ENCODE measurements at regions not wholly inside any gene's neighbourhood (a gene's known extent, or its start where the extent isn't known, plus 50 kb on each side); places are given as distances from the start of the nearest gene placed in this dataset.

DNA sequence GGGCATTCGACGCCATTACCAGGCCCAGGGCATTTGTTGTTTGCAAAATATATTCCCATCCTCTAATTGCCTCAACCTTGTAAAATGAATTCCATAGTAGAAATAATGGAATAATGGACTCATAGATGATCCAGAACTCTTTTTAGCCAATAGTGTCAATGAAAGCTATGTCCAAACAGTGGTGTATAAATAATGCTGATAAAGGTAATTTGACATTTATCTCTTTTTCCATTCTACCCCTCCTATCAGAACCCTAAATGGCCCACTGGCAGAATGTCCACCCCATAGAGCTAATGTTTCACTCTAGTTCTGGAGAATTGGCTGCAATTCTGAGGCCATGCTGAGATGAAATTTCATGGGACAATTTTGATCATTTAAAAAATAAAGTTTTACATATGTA is 76.4 kb upstream of the DLX6 start:
- Histone ChIP-seq H3K79me2 (ENCODE audit: control insufficient read depth, insufficient read depth, low read length) (no peaks in the 10 kb centered on the region), H3K27me3 (ENCODE audit: insufficient read depth, low read length, poor library complexity) (no peaks in the 10 kb centered on the region), H4K5ac (ENCODE audit: low read length) (no peak overlapping the region), H3K18ac (ENCODE audit: low read length) (no peak overlapping the region), H2BK120ac (ENCODE audit: low read depth, low read length) (no peak overlapping the region), H4K8ac (ENCODE audit: low read depth, low read length) (no peak overlapping the region), H3K4ac (ENCODE audit: low read depth, low read length) (no peak overlapping the region), H3K79me1 (ENCODE audit: low read length) (no peaks in the 10 kb centered on the region), H3K4me1 (ENCODE audit: control insufficient read depth, low read depth, low read length) (no peaks in the 10 kb centered on the region), H2BK5ac (ENCODE audit: low read length) (no peak overlapping the region), H3K23ac (ENCODE audit: low read length) (no peak overlapping the region), H3K9ac (ENCODE audit: low read length) (no peak overlapping the region), H3K27ac (ENCODE audit: low read depth, low read length) (no peak overlapping the region), H3K36me3 (ENCODE audit: control insufficient read depth, insufficient read depth, low read length) (no peaks in the 10 kb centered on the region), H2AK5ac (ENCODE audit: low read length) (no peak overlapping the region), H3K4me2 (ENCODE audit: low read length) (no peak overlapping the region), H3K56ac (ENCODE audit: low read length) (no peak overlapping the region), H2BK15ac (replicated peaks; ENCODE audit: low read depth) (no peak overlapping the region), H3K4me3 (ENCODE audit: low read length) (no peak overlapping the region)
- DNase-seq, result no peak
- no CpG with 5 or more reads among the region's 2 CpGs for WGBS (ENCODE audit: extremely low coverage, insufficient coverage, low lambda C conversion rate)

DNA sequence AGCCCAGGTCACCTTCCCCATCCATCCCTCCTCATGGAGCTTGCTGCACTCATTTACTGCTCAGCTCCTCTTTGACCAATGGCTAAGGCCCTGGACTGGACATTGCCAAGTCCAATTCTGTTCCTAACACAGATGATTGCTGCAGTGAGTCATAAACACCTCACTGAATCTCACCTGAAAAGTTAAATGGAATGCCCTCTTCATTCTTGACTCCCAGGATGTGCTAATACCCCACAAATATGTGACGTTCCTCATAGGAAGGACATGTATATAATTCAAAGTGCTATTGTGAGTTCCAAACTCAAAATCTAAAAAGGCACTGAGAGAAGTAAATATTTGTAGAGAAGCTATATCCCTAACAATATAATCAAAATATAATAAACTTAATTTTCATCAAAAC is 73.5 kb upstream of the DLX6 start:
- no peak overlapping the region for H4K8ac ChIP-seq (ENCODE audit: low read depth, low read length)
- H3K27me3 ChIP-seq (ENCODE audit: insufficient read depth, low read length, poor library complexity), result no peaks in the 10 kb centered on the region
- no peaks in the 10 kb centered on the region for H3K4me1 ChIP-seq (ENCODE audit: control insufficient read depth, low read depth, low read length)
- no peak overlapping the region for H3K18ac ChIP-seq (ENCODE audit: low read length)
- H3K23ac ChIP-seq (ENCODE audit: low read length), result no peak overlapping the region
- no peak overlapping the region for H3K4me2 ChIP-seq (ENCODE audit: low read length)
- H3K79me2 ChIP-seq (ENCODE audit: control insufficient read depth, insufficient read depth, low read length), result no peaks in the 10 kb centered on the region
- no peak overlapping the region for H2AK5ac ChIP-seq (ENCODE audit: low read length)
- H3K4me3 ChIP-seq (ENCODE audit: low read length), result no peak overlapping the region
- H3K4ac ChIP-seq (ENCODE audit: low read depth, low read length), result no peak overlapping the region
- H2BK15ac ChIP-seq (replicated peaks; ENCODE audit: low read depth), result no peak overlapping the region
- no peaks in the 10 kb centered on the region for H3K79me1 ChIP-seq (ENCODE audit: low read length)
- no peak for DNase-seq
- no CpG with 5 or more reads among the region's 1 CpG for WGBS (ENCODE audit: extremely low coverage, insufficient coverage, low lambda C conversion rate)
- H2BK120ac ChIP-seq (ENCODE audit: low read depth, low read length), result no peak overlapping the region
- no peak overlapping the region for H3K9ac ChIP-seq (ENCODE audit: low read length)
- H4K5ac ChIP-seq (ENCODE audit: low read length), result no peak overlapping the region
- no peak overlapping the region for H3K27ac ChIP-seq (ENCODE audit: low read depth, low read length)
- H3K36me3 ChIP-seq (ENCODE audit: control insufficient read depth, insufficient read depth, low read length), result no peaks in the 10 kb centered on the region
- H2BK5ac ChIP-seq (ENCODE audit: low read length), result no peak overlapping the region
- H3K56ac ChIP-seq (ENCODE audit: low read length), result no peak overlapping the region

GRCh38 chr7:96933067-96933645 is 72.2 kb upstream of the DLX6 start:
- Histone ChIP-seq H3K27me3 (ENCODE audit: insufficient read depth, low read length, poor library complexity) (no peaks in the 10 kb centered on the region), H3K36me3 (ENCODE audit: control insufficient read depth, insufficient read depth, low read length) (no peaks in the 10 kb centered on the region), H2AK5ac (ENCODE audit: low read length) (no peak overlapping the region), H3K79me1 (ENCODE audit: low read length) (no peaks in the 10 kb centered on the region), H3K4me3 (ENCODE audit: low read length) (no peak overlapping the region), H3K9ac (ENCODE audit: low read length) (no peak overlapping the region), H3K4me1 (ENCODE audit: control insufficient read depth, low read depth, low read length) (no peaks in the 10 kb centered on the region), H3K4me2 (ENCODE audit: low read length) (no peak overlapping the region), H3K18ac (ENCODE audit: low read length) (no peak overlapping the region), H3K56ac (ENCODE audit: low read length) (no peak overlapping the region), H2BK15ac (replicated peaks; ENCODE audit: low read depth) (no peak overlapping the region), H2BK5ac (ENCODE audit: low read length) (no peak overlapping the region), H3K27ac (ENCODE audit: low read depth, low read length) (no peak overlapping the region), H3K79me2 (ENCODE audit: control insufficient read depth, insufficient read depth, low read length) (no peaks in the 10 kb centered on the region), H3K4ac (ENCODE audit: low read depth, low read length) (no peak overlapping the region), H4K5ac (ENCODE audit: low read length) (no peak overlapping the region), H4K8ac (ENCODE audit: low read depth, low read length) (no peak overlapping the region), H2BK120ac (ENCODE audit: low read depth, low read length) (no peak overlapping the region), H3K23ac (ENCODE audit: low read length) (no peak overlapping the region)
- no peak for DNase-seq
- no CpG with 5 or more reads among the region's 9 CpGs for WGBS (ENCODE audit: extremely low coverage, insufficient coverage, low lambda C conversion rate)

- WGBS (ENCODE audit: extremely low coverage, insufficient coverage, low lambda C conversion rate), result no CpG with 5 or more reads among the region's 2 CpGs
These were observed 68.7 kb upstream of the DLX6 start for GRCh38 chr7:96936621-96937020.

GRCh38 chr7:96942112-96942511 is 63.2 kb upstream of the DLX6 start:
- H2BK120ac ChIP-seq (ENCODE audit: low read depth, low read length), result no peak overlapping the region
- WGBS (ENCODE audit: extremely low coverage, insufficient coverage, low lambda C conversion rate), result no CpG with 5 or more reads among the region's 4 CpGs
- no peak overlapping the region for H3K23ac ChIP-seq (ENCODE audit: low read length)
- no peak overlapping the region for H4K8ac ChIP-seq (ENCODE audit: low read depth, low read length)
- no peak overlapping the region for H4K5ac ChIP-seq (ENCODE audit: low read length)
- H3K27ac ChIP-seq (ENCODE audit: low read depth, low read length), result no peak overlapping the region
- no peak overlapping the region for H3K4me3 ChIP-seq (ENCODE audit: low read length)
- DNase-seq, result no peak
- H3K9ac ChIP-seq (ENCODE audit: low read length), result no peak overlapping the region
- no peak overlapping the region for H3K56ac ChIP-seq (ENCODE audit: low read length)
- no peak overlapping the region for H2BK5ac ChIP-seq (ENCODE audit: low read length)
- no peaks in the 10 kb centered on the region for H3K4me1 ChIP-seq (ENCODE audit: control insufficient read depth, low read depth, low read length)
- no peak overlapping the region for H3K18ac ChIP-seq (ENCODE audit: low read length)
- H3K4ac ChIP-seq (ENCODE audit: low read depth, low read length), result no peak overlapping the region
- no peaks in the 10 kb centered on the region for H3K79me1 ChIP-seq (ENCODE audit: low read length)
- H2AK5ac ChIP-seq (ENCODE audit: low read length), result no peak overlapping the region
- H2BK15ac ChIP-seq (replicated peaks; ENCODE audit: low read depth), result no peak overlapping the region
- no peaks in the 10 kb centered on the region for H3K27me3 ChIP-seq (ENCODE audit: insufficient read depth, low read length, poor library complexity)
- no peaks in the 10 kb centered on the region for H3K79me2 ChIP-seq (ENCODE audit: control insufficient read depth, insufficient read depth, low read length)
- no peak overlapping the region for H3K4me2 ChIP-seq (ENCODE audit: low read length)
- no peaks in the 10 kb centered on the region for H3K36me3 ChIP-seq (ENCODE audit: control insufficient read depth, insufficient read depth, low read length)

More at GRCh38 chr7:96936621-96937020, 68.7 kb upstream of the DLX6 start:
- no peak overlapping the region for H3K56ac ChIP-seq (ENCODE audit: low read length)
- H3K79me2 ChIP-seq (ENCODE audit: control insufficient read depth, insufficient read depth, low read length), result no peaks in the 10 kb centered on the region
- no peak overlapping the region for H3K4me2 ChIP-seq (ENCODE audit: low read length)
- no peak overlapping the region for H3K4me3 ChIP-seq (ENCODE audit: low read length)
- no peaks in the 10 kb centered on the region for H3K36me3 ChIP-seq (ENCODE audit: control insufficient read depth, insufficient read depth, low read length)
- no peak for DNase-seq
- no peak overlapping the region for H3K4ac ChIP-seq (ENCODE audit: low read depth, low read length)
- no peaks in the 10 kb centered on the region for H3K79me1 ChIP-seq (ENCODE audit: low read length)
- H4K5ac ChIP-seq (ENCODE audit: low read length), result no peak overlapping the region
- H3K18ac ChIP-seq (ENCODE audit: low read length), result no peak overlapping the region
- no peak overlapping the region for H2BK15ac ChIP-seq (replicated peaks; ENCODE audit: low read depth)
- no peak overlapping the region for H2BK120ac ChIP-seq (ENCODE audit: low read depth, low read length)
- no peak overlapping the region for H3K27ac ChIP-seq (ENCODE audit: low read depth, low read length)
- no peak overlapping the region for H3K9ac ChIP-seq (ENCODE audit: low read length)
- no peaks in the 10 kb centered on the region for H3K4me1 ChIP-seq (ENCODE audit: control insufficient read depth, low read depth, low read length)
- no peaks in the 10 kb centered on the region for H3K27me3 ChIP-seq (ENCODE audit: insufficient read depth, low read length, poor library complexity)
- H2AK5ac ChIP-seq (ENCODE audit: low read length), result no peak overlapping the region
- H3K23ac ChIP-seq (ENCODE audit: low read length), result no peak overlapping the region
- H2BK5ac ChIP-seq (ENCODE audit: low read length), result no peak overlapping the region
- H4K8ac ChIP-seq (ENCODE audit: low read depth, low read length), result no peak overlapping the region

- no peak overlapping the region for H2BK120ac ChIP-seq (ENCODE audit: low read depth, low read length)
- H3K79me1 ChIP-seq (ENCODE audit: low read length), result no peaks in the 10 kb centered on the region
- no peak overlapping the region for H4K5ac ChIP-seq (ENCODE audit: low read length)
- no peaks in the 10 kb centered on the region for H3K4me1 ChIP-seq (ENCODE audit: control insufficient read depth, low read depth, low read length)
- no peak overlapping the region for H3K18ac ChIP-seq (ENCODE audit: low read length)
- H3K27ac ChIP-seq (ENCODE audit: low read depth, low read length), result no peak overlapping the region
- H2AK5ac ChIP-seq (ENCODE audit: low read length), result no peak overlapping the region
- no peak overlapping the region for H4K8ac ChIP-seq (ENCODE audit: low read depth, low read length)
- no peaks in the 10 kb centered on the region for H3K79me2 ChIP-seq (ENCODE audit: control insufficient read depth, insufficient read depth, low read length)
- no peak overlapping the region for H3K9ac ChIP-seq (ENCODE audit: low read length)
- H2BK15ac ChIP-seq (replicated peaks; ENCODE audit: low read depth), result no peak overlapping the region
- no peak overlapping the region for H2BK5ac ChIP-seq (ENCODE audit: low read length)
- H3K4me2 ChIP-seq (ENCODE audit: low read length), result no peak overlapping the region
- WGBS (ENCODE audit: extremely low coverage, insufficient coverage, low lambda C conversion rate), result no CpG with 5 or more reads among the region's 5 CpGs
- H3K56ac ChIP-seq (ENCODE audit: low read length), result no peak overlapping the region
- no peak overlapping the region for H3K4me3 ChIP-seq (ENCODE audit: low read length)
- H3K27me3 ChIP-seq (ENCODE audit: insufficient read depth, low read length, poor library complexity), result no peaks in the 10 kb centered on the region
- H3K36me3 ChIP-seq (ENCODE audit: control insufficient read depth, insufficient read depth, low read length), result no peaks in the 10 kb centered on the region
- no peak overlapping the region for H3K23ac ChIP-seq (ENCODE audit: low read length)
- H3K4ac ChIP-seq (ENCODE audit: low read depth, low read length), result no peak overlapping the region
- DNase-seq, result no peak
These were observed 55.6 kb upstream of the DLX6 start for GRCh38 chr7:96949766-96950165.

Measured in mesendoderm (in vitro differentiated cells).